ENCODE measurements at regions not wholly inside any gene's neighbourhood (a gene's known extent, or its start where the extent isn't known, plus 50 kb on each side); places are given as distances from the start of the nearest gene placed in this dataset.

DNA sequence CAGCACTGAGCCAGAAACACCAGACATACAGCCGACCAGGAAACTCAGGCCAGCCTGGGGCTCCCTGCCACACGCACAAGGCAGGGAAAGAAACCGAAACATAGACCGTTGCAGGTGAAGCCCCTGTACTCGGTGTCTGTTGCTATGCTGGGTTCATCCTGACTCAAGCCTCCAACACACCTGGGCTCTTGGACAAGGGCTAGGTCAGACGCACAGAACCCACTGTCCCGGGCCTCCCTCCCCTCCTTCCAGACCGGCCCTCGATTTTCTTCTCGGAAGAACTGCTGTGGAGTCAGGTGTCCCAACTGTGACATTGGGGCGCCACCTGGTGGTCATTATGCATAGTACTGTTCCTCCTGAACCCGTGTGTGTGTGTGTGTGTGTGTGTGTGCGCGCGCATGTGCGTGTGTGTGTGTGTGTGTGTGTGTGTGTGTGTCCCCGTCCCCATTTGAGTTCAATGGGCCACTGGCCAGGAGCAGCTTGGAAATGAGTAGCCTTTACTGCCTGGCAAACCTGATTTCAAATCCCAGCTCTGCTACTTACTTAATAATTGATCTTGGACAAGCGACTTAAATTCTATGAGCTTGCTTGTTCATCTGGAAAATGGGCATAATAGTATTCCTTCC is 55.4 kb upstream of the GLI2 start:
- H2AFZ ChIP-seq (ENCODE audit: low read depth, low read length) = 0 out of 2 replicates have a peak overlapping the region, but pooled peaks have one; percentile 6
- H3K9ac ChIP-seq (ENCODE audit: insufficient read depth in 1 of 2, low read depth in 2 of 2, low read length in 2 of 2) = no peak overlapping the region
- no peak for TF ChIP-seq FUS (optimal IDR thresholded peaks at IDR 0.05; ENCODE audit: low read depth, low read length)
- no peak for TF ChIP-seq RREB1 (CRISPR knock-in tag; IDR thresholded peaks at IDR 0.05)
- TF ChIP-seq, protein P1, sequence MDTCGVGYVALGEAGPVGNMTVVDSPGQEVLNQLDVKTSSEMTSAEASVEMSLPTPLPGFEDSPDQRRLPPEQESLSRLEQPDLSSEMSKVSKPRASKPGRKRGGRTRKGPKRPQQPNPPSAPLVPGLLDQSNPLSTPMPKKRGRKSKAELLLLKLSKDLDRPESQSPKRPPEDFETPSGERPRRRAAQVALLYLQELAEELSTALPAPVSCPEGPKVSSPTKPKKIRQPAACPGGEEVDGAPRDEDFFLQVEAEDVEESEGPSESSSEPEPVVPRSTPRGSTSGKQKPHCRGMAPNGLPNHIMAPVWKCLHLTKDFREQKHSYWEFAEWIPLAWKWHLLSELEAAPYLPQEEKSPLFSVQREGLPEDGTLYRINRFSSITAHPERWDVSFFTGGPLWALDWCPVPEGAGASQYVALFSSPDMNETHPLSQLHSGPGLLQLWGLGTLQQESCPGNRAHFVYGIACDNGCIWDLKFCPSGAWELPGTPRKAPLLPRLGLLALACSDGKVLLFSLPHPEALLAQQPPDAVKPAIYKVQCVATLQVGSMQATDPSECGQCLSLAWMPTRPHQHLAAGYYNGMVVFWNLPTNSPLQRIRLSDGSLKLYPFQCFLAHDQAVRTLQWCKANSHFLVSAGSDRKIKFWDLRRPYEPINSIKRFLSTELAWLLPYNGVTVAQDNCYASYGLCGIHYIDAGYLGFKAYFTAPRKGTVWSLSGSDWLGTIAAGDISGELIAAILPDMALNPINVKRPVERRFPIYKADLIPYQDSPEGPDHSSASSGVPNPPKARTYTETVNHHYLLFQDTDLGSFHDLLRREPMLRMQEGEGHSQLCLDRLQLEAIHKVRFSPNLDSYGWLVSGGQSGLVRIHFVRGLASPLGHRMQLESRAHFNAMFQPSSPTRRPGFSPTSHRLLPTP (IDR thresholded peaks at IDR 0.05; ENCODE audit: borderline replicate concordance, extremely low read depth, insufficient read length) = no peak
- TF ChIP-seq JUND (IDR thresholded peaks at IDR 0.05; ENCODE audit: borderline replicate concordance, low read depth, low read length) = no peak
- TF ChIP-seq JUND (tag; IDR thresholded peaks at IDR 0.05; ENCODE audit: borderline replicate concordance, low read depth, low read length) = no peak; the same call in 2 of the 3 replicates
- TF ChIP-seq RAD21 (CRISPR knock-in tag; conservative IDR thresholded peaks at IDR 0.05 in 1 of 2, IDR thresholded peaks at IDR 0.05 in 1 of 2) = peak; percentile 73 to 87
- TF ChIP-seq NFXL1 (CRISPR knock-in tag; IDR thresholded peaks at IDR 0.05) = no peak
- no peak for TF ChIP-seq TSC22D4 (tag; IDR thresholded peaks at IDR 0.05)
- TF ChIP-seq PCBP1 (IDR thresholded peaks at IDR 0.05; ENCODE audit: low read depth, low read length, poor library complexity, severe bottlenecking) = no peak
- TF ChIP-seq SMAD3 (CRISPR knock-in tag; conservative IDR thresholded peaks at IDR 0.05) = no peak
- TF ChIP-seq ZBTB12 (CRISPR knock-in tag; IDR thresholded peaks at IDR 0.05) = no peak

More for the DNA sequence above, 55.4 kb upstream of the GLI2 start:
- CTCF ChIA-PET (ENCODE audit: low intra/inter-chr PET ratio) = interaction anchor here (0.6 to 1.4 kb wide), 4 partner anchors 15 to 1369 kb away, joined by 3 to 6 read pairs (median 4); no protein-coding TSS in a partner anchor
- peaks cover 0 to 5% of the 10 kb centered on the region in 2 experiments; a peak in 2 of 5 replicates for H3K4me1 ChIP-seq (replicated peaks in 1 of 2; ENCODE audit: control insufficient read depth in 2 of 2, insufficient read depth in 2 of 2, low read length in 2 of 2)
- BruUV-seq (replicated peaks) = no TSS peak
- peaks cover 2 to 20% of the 10 kb centered on the region in 2 experiments; a peak in 3 of 5 replicates for H3K27me3 ChIP-seq (ENCODE audit: control insufficient read depth in 2 of 2, insufficient read depth in 2 of 2, low read length in 2 of 2)
- intact Hi-C loops (cut with micrococcal nuclease) = loop anchor here (2.0 kb wide), 1 partner anchor 337 kb away; no protein-coding TSS in a partner anchor
- POLR2A ChIA-PET = interaction anchor here (1.1 kb wide), 1 partner anchor 12 kb away, joined by 4 read pairs; no protein-coding TSS in a partner anchor
- DNase-seq (ENCODE audit: extremely low read depth in 1 of 4, low spot score in 3 of 4) = peak; percentile 71 to 86 (median 78)
- in situ Hi-C loops (cut with MboI) = loop anchor here (25.0 kb wide), 1 partner anchor 657 kb away; no protein-coding TSS in a partner anchor
- H3K36me3 ChIP-seq (ENCODE audit: control insufficient read depth, insufficient read depth, low read length) = no peaks in the 10 kb centered on the region
- H3K4me2 ChIP-seq (ENCODE audit: insufficient read depth, low read length) = no peak overlapping the region
- H3K9me3 ChIP-seq (replicated peaks; ENCODE audit: control insufficient read depth, insufficient read depth, low read depth, low read length) = no peaks in the 10 kb centered on the region
- no peaks in the 10 kb centered on the region for H3K79me2 ChIP-seq (ENCODE audit: control insufficient read depth, insufficient read depth, low read length)
- FAIRE-seq = peak; percentile 57
- WGBS (ENCODE audit: insufficient coverage, low coverage, missing lambda C conversion rate) = 35% methylated on average over 9 of the region's 18 CpGs
- no peaks in the 10 kb centered on the region for H3K9me1 ChIP-seq (ENCODE audit: control insufficient read depth, insufficient read depth, low read length)
- ATAC-seq = peak; percentile 96
- peaks cover 6% of the 10 kb centered on the region for H4K20me1 ChIP-seq (replicated peaks; ENCODE audit: control insufficient read depth, insufficient read depth, low read length)
- no peak overlapping the region for H3K27ac ChIP-seq (ENCODE audit: extremely low read depth, low read depth, low read length)
- H3K4me3 ChIP-seq = no peak overlapping the region
